ENCODE measurements at regions not wholly inside any gene's neighbourhood (a gene's known extent, or its start where the extent isn't known, plus 50 kb on each side); places are given as distances from the start of the nearest gene placed in this dataset.

DNA sequence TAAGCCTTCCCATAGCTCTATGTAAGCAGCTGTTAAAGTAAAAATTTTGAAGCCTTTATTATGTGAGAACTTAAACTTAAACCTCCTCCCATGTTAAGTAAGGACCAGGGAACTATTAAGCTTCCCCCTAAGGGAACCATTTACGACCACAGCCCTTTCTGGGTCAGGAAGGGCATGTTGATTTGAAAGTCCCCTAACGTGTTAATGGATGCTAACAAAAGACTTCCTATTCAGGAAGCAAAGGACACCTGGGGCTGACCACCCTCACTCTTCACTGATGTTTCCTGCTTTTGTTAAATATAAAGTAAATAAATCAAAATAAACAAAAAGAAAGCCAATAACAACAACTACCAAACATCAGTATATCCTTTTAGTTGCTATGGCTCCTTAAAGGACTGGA, 170.6 kb upstream of the RFX3 start:
- no peaks in the 10 kb centered on the region for H3K9me3 Mint-ChIP-seq (ENCODE audit: unreplicated experiment)
- DNase-seq (ENCODE audit: extremely low spot score, unreplicated experiment), result no peak
- H3K36me3 Mint-ChIP-seq (ENCODE audit: unreplicated experiment), result no peaks in the 10 kb centered on the region
- H3K4me1 Mint-ChIP-seq (ENCODE audit: unreplicated experiment), result no peaks in the 10 kb centered on the region
- peaks cover 35% of the 10 kb centered on the region for H3K27me3 Mint-ChIP-seq (ENCODE audit: unreplicated experiment)
- TF ChIP-seq, protein P1, sequence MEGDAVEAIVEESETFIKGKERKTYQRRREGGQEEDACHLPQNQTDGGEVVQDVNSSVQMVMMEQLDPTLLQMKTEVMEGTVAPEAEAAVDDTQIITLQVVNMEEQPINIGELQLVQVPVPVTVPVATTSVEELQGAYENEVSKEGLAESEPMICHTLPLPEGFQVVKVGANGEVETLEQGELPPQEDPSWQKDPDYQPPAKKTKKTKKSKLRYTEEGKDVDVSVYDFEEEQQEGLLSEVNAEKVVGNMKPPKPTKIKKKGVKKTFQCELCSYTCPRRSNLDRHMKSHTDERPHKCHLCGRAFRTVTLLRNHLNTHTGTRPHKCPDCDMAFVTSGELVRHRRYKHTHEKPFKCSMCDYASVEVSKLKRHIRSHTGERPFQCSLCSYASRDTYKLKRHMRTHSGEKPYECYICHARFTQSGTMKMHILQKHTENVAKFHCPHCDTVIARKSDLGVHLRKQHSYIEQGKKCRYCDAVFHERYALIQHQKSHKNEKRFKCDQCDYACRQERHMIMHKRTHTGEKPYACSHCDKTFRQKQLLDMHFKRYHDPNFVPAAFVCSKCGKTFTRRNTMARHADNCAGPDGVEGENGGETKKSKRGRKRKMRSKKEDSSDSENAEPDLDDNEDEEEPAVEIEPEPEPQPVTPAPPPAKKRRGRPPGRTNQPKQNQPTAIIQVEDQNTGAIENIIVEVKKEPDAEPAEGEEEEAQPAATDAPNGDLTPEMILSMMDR (IDR thresholded peaks at IDR 0.05), result no peak
- no peak overlapping the region for H3K27ac Mint-ChIP-seq (ENCODE audit: unreplicated experiment)
- H3K4me3 Mint-ChIP-seq (ENCODE audit: unreplicated experiment), result no peak overlapping the region

DNA sequence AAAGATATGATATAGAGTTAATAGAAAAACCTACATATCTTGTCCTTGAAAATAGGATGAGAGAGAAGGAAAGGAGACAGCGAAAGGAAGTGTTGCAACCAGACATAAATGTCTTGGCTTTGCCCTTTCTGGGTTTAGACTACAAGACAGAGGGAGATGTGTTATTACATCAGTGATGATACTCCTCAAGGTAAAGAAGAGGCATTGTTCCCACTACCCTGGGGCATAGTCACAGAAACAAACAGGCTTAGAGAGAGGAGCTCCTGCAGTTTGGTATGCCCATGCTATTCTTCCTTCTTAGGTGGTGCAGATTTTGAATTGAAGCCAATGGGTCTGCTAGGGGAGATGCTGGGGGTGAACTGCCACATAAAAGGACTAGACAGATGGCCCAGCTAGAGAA, 166.8 kb upstream of the RFX3 start:
- TF ChIP-seq, protein P1 (IDR thresholded peaks at IDR 0.05), result no peak
- peaks cover 9% of the 10 kb centered on the region for H3K27me3 Mint-ChIP-seq (ENCODE audit: unreplicated experiment)
- no peaks in the 10 kb centered on the region for H3K36me3 Mint-ChIP-seq (ENCODE audit: unreplicated experiment)
- H3K4me3 Mint-ChIP-seq (ENCODE audit: unreplicated experiment), result no peak overlapping the region
- H3K27ac Mint-ChIP-seq (ENCODE audit: unreplicated experiment), result no peak overlapping the region
- no peaks in the 10 kb centered on the region for H3K9me3 Mint-ChIP-seq (ENCODE audit: unreplicated experiment)
- no peak for DNase-seq (ENCODE audit: extremely low spot score, unreplicated experiment)
- no peaks in the 10 kb centered on the region for H3K4me1 Mint-ChIP-seq (ENCODE audit: unreplicated experiment)

DNA sequence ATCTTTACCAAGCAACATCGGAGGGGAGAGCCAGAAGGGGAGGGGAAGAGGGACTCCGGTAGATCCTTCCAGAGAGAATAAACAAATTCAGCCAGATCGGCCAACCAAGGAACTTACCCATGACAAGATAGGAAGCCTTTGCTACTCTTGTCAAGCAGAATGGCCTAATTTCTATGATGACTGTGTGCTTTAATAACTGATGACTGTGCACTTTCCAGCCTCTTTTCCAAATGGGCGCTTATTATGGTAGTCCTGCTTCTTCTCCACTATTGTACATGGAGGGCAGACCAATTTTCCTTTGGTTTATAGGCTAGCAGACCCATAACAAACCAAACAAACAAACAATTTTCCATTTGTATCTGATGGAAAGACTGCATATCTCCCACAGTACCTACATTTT, 163.8 kb upstream of the RFX3 start:
- Mint-ChIP-seq H3K27me3 (ENCODE audit: unreplicated experiment) (peaks cover 9% of the 10 kb centered on the region), H3K4me3 (ENCODE audit: unreplicated experiment) (no peak overlapping the region), H3K36me3 (ENCODE audit: unreplicated experiment) (no peaks in the 10 kb centered on the region), H3K4me1 (ENCODE audit: unreplicated experiment) (no peaks in the 10 kb centered on the region), H3K9me3 (ENCODE audit: unreplicated experiment) (no peaks in the 10 kb centered on the region), H3K27ac (ENCODE audit: unreplicated experiment) (no peak overlapping the region)
- DNase-seq (ENCODE audit: extremely low spot score, unreplicated experiment), result no peak
- TF ChIP-seq, protein P1 (IDR thresholded peaks at IDR 0.05), result no peak

DNA sequence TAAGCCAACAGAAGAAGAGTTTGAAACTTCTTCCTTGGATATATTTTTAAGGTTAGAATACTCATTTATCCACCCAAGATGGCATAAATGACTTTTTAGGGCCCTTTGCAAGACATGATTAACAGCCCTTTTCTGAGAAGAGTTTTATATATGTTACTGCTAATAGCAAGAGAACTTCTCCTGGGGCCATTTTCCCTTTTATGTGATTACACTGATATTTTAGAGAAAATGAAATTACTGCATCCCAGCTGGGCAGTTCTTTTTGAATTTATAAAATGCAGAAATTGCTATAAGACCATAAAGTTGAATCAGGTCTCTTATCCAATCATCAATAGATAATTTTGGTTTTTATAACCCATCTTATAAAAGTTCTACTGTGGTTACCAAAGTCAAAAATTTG, 161.3 kb upstream of the RFX3 start:
- Mint-ChIP-seq H3K4me1 (ENCODE audit: unreplicated experiment) (no peaks in the 10 kb centered on the region), H3K27ac (ENCODE audit: unreplicated experiment) (no peak overlapping the region), H3K27me3 (ENCODE audit: unreplicated experiment) (peaks cover 19% of the 10 kb centered on the region), H3K9me3 (ENCODE audit: unreplicated experiment) (no peaks in the 10 kb centered on the region), H3K36me3 (ENCODE audit: unreplicated experiment) (no peaks in the 10 kb centered on the region), H3K4me3 (ENCODE audit: unreplicated experiment) (no peak overlapping the region)
- no peak for DNase-seq (ENCODE audit: extremely low spot score, unreplicated experiment)
- TF ChIP-seq, protein P1 (IDR thresholded peaks at IDR 0.05), result no peak

DNA sequence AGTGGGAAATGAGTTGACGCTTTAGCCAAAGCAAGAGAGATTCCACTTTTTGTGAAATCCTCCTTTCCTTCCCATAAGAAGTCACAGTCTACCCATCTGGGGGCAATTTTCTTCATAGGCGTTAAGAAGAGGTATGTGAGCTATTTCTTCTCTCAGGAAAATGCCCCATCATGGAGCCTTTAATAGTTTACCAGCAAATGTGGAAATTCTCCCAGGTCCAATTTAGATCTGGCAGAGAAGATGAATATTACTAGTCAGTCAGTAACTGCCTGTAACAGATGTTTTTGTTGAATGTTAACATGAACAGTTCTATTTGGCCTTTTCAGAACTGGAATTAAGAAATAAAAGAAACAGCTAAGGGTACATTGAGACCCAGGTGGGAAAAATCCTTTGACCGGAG, 156.4 kb upstream of the RFX3 start:
- Mint-ChIP-seq H3K9me3 (ENCODE audit: unreplicated experiment) (no peaks in the 10 kb centered on the region), H3K27me3 (ENCODE audit: unreplicated experiment) (peaks cover 15% of the 10 kb centered on the region), H3K4me1 (ENCODE audit: unreplicated experiment) (no peaks in the 10 kb centered on the region), H3K27ac (ENCODE audit: unreplicated experiment) (no peak overlapping the region), H3K4me3 (ENCODE audit: unreplicated experiment) (no peak overlapping the region), H3K36me3 (ENCODE audit: unreplicated experiment) (no peaks in the 10 kb centered on the region)
- TF ChIP-seq, protein P1 (IDR thresholded peaks at IDR 0.05), result no peak
- no peak for DNase-seq (ENCODE audit: extremely low spot score, unreplicated experiment)
